GM19239 (cell line): ENCODE measurements at regions not wholly inside any gene's neighbourhood (a gene's known extent, or its start where the extent isn't known, plus 50 kb on each side); places are given as distances from the start of the nearest gene placed in this dataset.

Experiments used
- DNase-seq: peaks from one replicate; pipeline ENCODE4 v3.0.0; 2011; ENCODE audit warnings: low spot score; ENCODE audit not compliant: insufficient read length
- FAIRE-seq: peaks from 2 replicates; lab custom pipeline; 2011; peaks lifted over from hg19 to GRCh38; lab: Jason Lieb, UNC

- no peak for FAIRE-seq
- no peak for DNase-seq
These were observed 140.6 kb upstream of the KLF4 start for GRCh38 chr9:107630156-107630555.

GRCh38 chr9:107628444-107628843, 138.9 kb upstream of the KLF4 start:
- DNase-seq (no peak), FAIRE-seq (no peak)

- FAIRE-seq: no peak
These were observed 138.2 kb upstream of the KLF4 start for GRCh38 chr9:107627781-107628180.

GRCh38 chr9:107626118-107626517, 136.5 kb upstream of the KLF4 start:
- DNase-seq (no peak), FAIRE-seq (no peak)

More at GRCh38 chr9:107627781-107628180, 138.2 kb upstream of the KLF4 start:
- DNase-seq: no peak

- no peak for DNase-seq
- no peak for FAIRE-seq
These were observed 135.9 kb upstream of the KLF4 start for GRCh38 chr9:107625383-107625984.

- FAIRE-seq: no peak
- no peak for DNase-seq
These were observed 134.8 kb upstream of the KLF4 start for GRCh38 chr9:107624234-107624948.

GRCh38 chr9:107621436-107621835, 131.9 kb upstream of the KLF4 start:
- DNase-seq (no peak), FAIRE-seq (no peak)

GRCh38 chr9:107620801-107621200, 131.2 kb upstream of the KLF4 start:
- FAIRE-seq: no peak
- no peak for DNase-seq

GRCh38 chr9:107620236-107620635, 130.7 kb upstream of the KLF4 start:
- FAIRE-seq (no peak), DNase-seq (no peak)

- no peak for DNase-seq
These were observed 125.8 kb upstream of the KLF4 start for GRCh38 chr9:107615321-107615720.

GRCh38 chr9:107614765-107615164, 125.2 kb upstream of the KLF4 start:
- no peak for DNase-seq
- no peak for FAIRE-seq

More at GRCh38 chr9:107615321-107615720, 125.8 kb upstream of the KLF4 start:
- no peak for FAIRE-seq

GRCh38 chr9:107613321-107613720, 123.8 kb upstream of the KLF4 start:
- FAIRE-seq (no peak), DNase-seq (no peak)

GRCh38 chr9:107612136-107612535, 122.6 kb upstream of the KLF4 start:
- FAIRE-seq (no peak), DNase-seq (no peak)

GRCh38 chr9:107609547-107609946, 120.0 kb upstream of the KLF4 start:
- FAIRE-seq (no peak), DNase-seq (no peak)

- DNase-seq: no peak
- no peak for FAIRE-seq
These were observed 116.7 kb upstream of the KLF4 start for GRCh38 chr9:107606149-107606790.

GRCh38 chr9:107605041-107605440, 115.5 kb upstream of the KLF4 start:
- FAIRE-seq (no peak), DNase-seq (no peak)

GRCh38 chr9:107603281-107603680, 113.7 kb upstream of the KLF4 start:
- FAIRE-seq: no peak
- DNase-seq: no peak

- no peak for FAIRE-seq
- DNase-seq: no peak
These were observed 110.5 kb upstream of the KLF4 start for GRCh38 chr9:107600060-107600573.

- DNase-seq: no peak
- no peak for FAIRE-seq
These were observed 108.2 kb upstream of the KLF4 start for GRCh38 chr9:107597743-107598217.

GRCh38 chr9:107594908-107595530, 105.5 kb upstream of the KLF4 start:
- DNase-seq (no peak), FAIRE-seq (no peak)
